IPS-NIHi7 (cell line): ENCODE measurements at regions not wholly inside any gene's neighbourhood (a gene's known extent, or its start where the extent isn't known, plus 50 kb on each side); places are given as distances from the start of the nearest gene placed in this dataset.
A peak's percentile ranks its signal among the peaks of the same experiment; 100 is the strongest.

Experiments
- DNase-seq: peaks from one replicate; pipeline ENCODE4 v3.0.0; 2012; ENCODE audit warnings: mixed read lengths; ENCODE audit errors: extremely low spot score

- no peak for DNase-seq
Observed at GRCh38 chr13:99027661-99028425, 50.0 kb upstream of the DOCK9 start.

GRCh38 chr13:99028890-99029289, 51.0 kb upstream of the DOCK9 start:
- peak; percentile 74 for DNase-seq

GRCh38 chr13:99029576-99029975, 51.7 kb upstream of the DOCK9 start:
- no peak for DNase-seq

GRCh38 chr13:99030326-99030725, 52.5 kb upstream of the DOCK9 start:
- DNase-seq: no peak

- DNase-seq: no peak
Observed at GRCh38 chr13:99031832-99032231, 54.0 kb upstream of the DOCK9 start.

GRCh38 chr13:99033814-99034213, 56.0 kb upstream of the DOCK9 start:
- DNase-seq: peak; percentile 38

- no peak for DNase-seq
Observed at GRCh38 chr13:99034333-99035085, 56.6 kb upstream of the DOCK9 start.

- DNase-seq: no peak
Observed at GRCh38 chr13:99035715-99036114, 57.9 kb upstream of the DOCK9 start.

GRCh38 chr13:99037756-99038155, 59.9 kb upstream of the DOCK9 start:
- no peak for DNase-seq

- DNase-seq: no peak
Observed at GRCh38 chr13:99039718-99040280, 61.9 kb upstream of the DOCK9 start.

GRCh38 chr13:99040536-99041131, 62.8 kb upstream of the DOCK9 start:
- no peak for DNase-seq

GRCh38 chr13:99041337-99041736, 63.5 kb upstream of the DOCK9 start:
- DNase-seq: no peak

GRCh38 chr13:99041788-99042187, 63.9 kb upstream of the DOCK9 start:
- no peak for DNase-seq

GRCh38 chr13:99042521-99043250, 64.8 kb upstream of the DOCK9 start:
- DNase-seq: no peak

GRCh38 chr13:99043831-99044231, 66.0 kb upstream of the DOCK9 start:
- no peak for DNase-seq

GRCh38 chr13:99044764-99045163, 66.9 kb upstream of the DOCK9 start:
- DNase-seq: no peak

- DNase-seq: no peak
Observed at GRCh38 chr13:99045396-99045795, 67.5 kb upstream of the DOCK9 start.

- DNase-seq: no peak
Observed at GRCh38 chr13:99046851-99047250, 69.0 kb upstream of the DOCK9 start.

GRCh38 chr13:99050983-99051488, 73.2 kb upstream of the DOCK9 start:
- DNase-seq: no peak

GRCh38 chr13:99051768-99052455, 74.0 kb upstream of the DOCK9 start:
- DNase-seq: no peak

GRCh38 chr13:99053636-99054233, 75.9 kb upstream of the DOCK9 start:
- DNase-seq: no peak
